Suppressor macrophage treated with lipopolysaccharide for 1 hour (primary cell): ENCODE measurements at regions not wholly inside any gene's neighbourhood (a gene's known extent, or its start where the extent isn't known, plus 50 kb on each side); places are given as distances from the start of the nearest gene placed in this dataset.

Source experiments
- DNase-seq, 3 donors: peaks; one replicate each; pipeline ENCODE4 v3.0.0-alpha.2; 2020 to 2022

DNA sequence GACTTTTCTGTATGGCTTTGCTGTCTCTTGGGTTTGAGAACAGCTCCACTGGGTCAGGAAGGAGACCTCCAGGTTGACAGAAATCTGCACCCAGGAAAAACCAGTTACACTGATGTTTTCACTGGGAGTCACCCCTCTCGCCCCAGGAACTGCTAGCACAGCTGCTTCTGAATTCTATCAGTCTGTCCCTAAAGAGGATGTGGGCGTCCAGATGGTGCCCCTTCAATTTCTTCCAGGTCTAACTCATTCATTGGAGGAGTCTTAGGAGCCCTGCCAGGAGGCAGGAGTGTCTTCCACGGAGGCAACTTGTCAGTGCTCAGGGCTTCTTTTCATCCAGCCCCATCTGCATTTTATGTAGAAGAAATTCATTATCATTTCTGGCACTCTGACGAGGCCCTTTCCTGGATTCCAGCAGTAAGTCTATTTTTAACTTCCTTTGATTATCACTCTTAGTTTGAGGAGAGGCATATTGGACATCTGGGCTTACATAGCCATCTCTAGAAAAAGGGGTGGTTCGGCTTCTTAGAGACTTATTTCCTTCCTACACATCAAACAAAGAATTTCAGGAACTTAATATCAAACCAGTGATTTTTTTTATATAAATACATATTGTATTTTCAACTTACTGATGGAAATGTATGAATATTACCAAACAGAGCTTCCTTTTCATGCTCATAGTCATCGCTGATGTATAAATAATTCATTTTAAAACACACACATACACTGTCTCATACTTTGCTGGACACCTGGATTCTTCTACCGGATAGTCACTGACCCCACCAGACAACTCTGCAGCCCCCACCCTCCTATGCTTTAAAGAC is 148.8 kb downstream of the IRX2 start:
- DNase-seq, result no peak

- DNase-seq, result no peak
These were observed 153.0 kb downstream of the IRX2 start for GRCh38 chr5:2598503-2598902.

- DNase-seq, result no peak
These were observed 156.8 kb downstream of the IRX2 start for GRCh38 chr5:2594701-2595100.

DNA sequence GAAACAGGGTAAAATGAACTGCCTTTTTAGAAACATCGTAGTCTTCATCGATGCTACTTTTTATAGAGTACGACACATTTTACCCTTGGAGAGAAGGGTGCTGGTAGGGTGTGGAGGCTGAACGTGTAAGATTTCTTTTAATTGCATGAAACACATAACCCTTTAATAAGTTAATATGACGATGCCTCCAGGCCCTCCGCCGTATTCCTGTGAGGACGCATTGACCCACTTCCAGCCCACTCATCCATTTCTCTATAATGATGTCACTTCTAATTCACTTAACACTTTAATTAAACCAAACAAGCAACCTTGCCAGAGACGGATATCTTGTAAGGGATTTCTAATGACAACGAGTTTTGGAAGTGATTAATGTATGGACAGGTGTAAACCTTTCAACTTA is 158.7 kb downstream of the IRX2 start:
- no peak for DNase-seq

DNA sequence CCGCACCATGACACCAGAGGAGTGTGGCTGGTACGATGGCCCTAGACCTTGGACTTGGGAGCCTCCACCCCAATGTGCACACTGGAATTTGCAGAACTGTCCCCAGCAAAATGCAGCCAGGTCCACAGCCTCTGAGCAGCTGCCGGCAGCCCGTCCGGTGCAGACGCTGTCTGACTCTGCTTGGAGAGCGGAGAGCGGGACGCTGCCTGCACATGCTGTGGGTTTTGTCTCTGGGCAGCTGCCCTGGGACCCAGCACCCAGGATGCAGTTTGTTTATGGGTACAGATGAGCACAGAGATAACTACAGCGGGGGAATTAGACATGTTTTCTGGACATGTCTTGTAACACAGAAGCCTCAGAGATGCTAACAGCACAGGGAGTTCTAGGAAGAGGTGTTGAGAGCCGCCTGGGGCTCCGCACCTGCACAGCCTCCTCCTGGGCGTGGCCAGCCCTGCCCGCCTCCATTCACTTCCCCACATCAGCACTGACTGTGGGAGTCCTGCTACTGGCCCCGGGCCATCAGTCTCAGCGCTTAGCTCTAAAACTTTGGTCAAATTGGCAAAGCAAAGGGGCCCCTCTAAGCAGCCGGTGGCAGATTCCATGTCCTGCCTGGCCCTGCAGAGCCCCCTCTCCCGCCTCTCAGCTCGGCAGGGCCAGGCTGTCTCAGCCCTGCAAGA is 159.6 kb downstream of the IRX2 start:
- DNase-seq, result no peak

- no peak for DNase-seq
These were observed 162.5 kb downstream of the IRX2 start for GRCh38 chr5:2588850-2589501.

DNA sequence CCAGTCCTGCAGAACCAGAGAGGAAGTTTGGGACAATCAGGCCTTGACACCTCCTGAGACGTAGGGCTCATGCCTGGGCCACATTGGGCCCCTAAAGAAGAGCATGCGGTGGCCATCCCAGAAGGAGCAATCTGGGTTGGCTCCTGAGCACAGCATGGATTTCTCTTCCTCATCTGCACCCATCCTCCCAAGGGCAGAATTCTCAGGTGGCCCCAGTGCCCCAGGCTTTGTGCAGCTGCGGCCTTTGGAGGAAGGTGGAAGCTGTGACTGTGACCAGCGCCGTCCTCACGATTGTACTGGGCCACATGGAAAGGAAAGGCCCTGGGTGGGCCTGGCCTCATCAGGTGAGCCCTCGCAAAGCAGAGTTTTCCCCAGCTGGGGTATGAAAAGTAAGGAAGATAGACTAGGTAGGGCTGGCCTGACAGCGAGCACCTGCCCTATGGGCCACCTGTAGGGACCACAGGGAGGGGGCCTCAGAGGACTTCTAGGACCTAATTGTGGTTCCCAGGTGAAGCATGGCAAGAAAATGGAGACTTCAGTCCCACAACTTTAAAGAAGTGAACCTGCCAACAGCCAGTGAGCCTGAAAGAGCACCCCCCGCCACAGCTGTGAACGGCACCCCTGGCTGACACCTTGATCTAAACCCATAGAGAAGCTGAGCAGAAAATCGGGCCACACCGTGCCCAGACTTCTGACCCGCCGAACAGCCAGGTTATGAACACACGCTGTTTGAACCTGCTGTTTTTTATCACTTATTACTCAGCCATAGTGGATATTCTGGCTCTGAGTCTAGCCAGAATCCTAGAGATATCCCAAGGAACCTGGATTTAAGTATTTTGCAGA is 164.1 kb downstream of the IRX2 start:
- no peak for DNase-seq

GRCh38 chr5:2586016-2586715 is 165.3 kb downstream of the IRX2 start:
- no peak for DNase-seq

DNA sequence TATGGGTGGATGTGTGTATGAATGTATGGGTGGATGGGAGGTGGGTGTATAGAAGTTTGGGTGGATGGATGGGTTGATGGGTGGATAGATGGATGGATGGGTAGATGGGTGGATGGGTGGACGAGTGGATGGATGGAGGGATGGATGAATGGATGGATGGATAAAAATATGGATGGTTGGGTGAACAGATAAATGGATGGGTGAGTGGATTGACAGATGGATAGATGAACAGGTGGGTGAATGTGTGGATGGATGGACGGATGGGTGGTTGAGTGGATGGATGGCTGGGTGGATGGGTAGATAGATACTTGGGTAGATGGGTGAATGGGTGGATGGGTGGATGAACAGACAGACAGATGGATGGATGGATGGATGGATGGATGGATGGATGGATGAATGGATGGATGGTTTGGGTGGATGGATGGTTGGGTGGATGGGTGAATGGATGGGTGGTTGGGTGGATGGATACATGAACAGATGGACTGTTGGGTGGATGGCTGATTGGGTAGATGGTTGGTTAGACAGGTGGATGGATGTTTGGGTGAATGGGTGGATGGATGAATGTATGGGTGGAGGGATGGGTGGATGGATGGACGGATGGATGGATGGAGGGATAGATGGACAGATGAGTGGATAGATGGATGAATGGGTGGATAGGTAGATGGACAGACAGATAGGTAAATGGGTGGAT is 166.8 kb downstream of the IRX2 start:
- DNase-seq, result no peak

GRCh38 chr5:2582507-2582906 is 169.0 kb downstream of the IRX2 start:
- DNase-seq, result no peak

DNA sequence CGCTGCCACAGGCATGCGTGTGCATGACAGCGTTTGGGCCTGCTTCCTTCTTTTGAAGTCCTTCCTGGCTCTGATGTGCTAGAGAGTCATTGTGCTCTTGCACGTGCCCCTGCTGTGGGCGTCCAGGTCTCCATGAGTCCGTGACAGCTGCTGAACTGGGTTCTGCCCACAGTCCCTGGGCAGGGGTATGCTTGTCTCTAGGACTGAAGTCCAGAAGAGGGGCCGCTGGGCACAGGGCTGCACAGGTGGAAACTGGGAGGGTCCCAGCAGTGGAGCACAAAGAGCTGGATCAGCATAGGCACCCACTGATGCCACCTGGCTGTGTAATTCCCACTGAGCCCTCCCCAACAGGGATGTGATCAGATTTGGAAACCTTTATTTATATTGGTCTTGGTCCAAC is 169.4 kb downstream of the IRX2 start:
- DNase-seq, result no peak

GRCh38 chr5:2581418-2581817 is 170.1 kb downstream of the IRX2 start:
- DNase-seq, result no peak

DNA sequence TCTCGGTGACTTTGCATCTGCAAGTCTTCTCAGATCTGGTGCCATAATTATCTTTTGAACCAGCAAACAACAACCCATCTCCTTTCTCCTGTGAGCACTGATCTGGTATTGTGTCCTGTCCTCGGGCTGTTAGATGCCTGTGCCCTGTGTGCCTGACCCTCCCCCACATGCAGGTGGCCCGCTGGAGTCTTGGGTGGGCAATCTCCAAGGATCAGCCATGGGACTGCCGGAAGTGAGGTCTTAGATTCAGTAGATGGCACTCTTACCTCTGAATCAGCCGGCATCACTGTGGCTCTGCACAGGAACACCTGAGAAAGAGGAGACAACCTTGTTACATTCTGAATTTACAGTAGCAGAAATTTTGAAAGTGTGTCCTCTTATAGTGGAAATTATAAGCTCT is 172.4 kb downstream of the IRX2 start:
- DNase-seq, result no peak

DNA sequence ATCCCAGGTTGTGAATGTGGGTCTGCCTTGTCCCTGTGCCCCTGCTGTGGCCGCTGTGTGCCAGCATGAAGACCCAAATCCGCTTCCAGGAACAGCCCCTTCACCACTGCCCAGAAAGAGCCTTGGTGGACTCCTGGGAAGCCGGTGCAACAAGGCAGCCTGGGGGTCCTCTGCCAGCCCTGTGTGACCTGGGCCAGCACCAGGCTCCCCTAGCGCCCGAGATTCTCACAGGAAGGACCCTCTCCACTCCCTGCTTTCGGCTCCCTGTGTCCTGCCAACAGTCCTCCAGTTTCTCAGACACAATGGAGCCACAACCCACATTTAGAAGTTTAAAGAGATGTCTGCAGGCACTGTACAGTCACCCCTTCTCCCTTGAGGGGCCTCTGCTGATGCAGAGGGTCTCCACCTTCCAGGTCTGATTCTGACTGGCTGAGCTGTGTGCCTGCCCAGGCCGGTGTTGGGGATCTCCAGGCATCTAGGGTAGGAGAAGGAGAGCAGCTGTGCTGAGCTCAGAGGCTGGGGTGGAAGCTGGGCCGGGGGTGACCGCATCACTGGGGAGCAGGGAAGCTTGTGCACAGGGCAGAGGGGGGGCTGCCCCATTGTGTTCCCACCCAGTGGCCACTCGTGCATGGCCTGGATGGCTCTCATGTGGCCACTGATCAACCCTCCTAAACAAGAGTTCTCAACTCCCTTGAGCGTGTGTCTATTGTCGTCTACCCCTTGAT is 174.0 kb downstream of the IRX2 start:
- no peak for DNase-seq

DNA sequence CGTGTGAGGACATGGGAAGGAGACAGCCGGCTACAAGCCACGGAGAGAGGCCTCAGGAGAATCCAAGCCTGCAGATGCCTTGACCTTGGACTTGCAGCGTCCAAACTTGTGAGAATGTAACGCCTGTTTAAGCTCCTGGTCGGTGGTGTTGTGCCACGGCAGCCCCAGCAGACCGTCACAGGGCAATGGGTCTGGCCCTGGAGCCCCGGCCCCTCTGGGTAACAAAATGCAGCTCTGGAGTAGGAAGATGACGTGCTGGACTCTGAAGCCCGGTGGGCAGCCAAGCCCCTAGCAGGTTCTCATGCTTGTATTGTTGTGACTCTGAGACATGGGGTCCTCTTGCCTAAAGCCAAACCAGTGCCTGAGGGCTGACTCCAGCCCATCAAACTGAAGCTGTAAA is 174.7 kb downstream of the IRX2 start:
- DNase-seq, result no peak

- DNase-seq, result no peak
These were observed 175.6 kb downstream of the IRX2 start for GRCh38 chr5:2575871-2576270.

DNA sequence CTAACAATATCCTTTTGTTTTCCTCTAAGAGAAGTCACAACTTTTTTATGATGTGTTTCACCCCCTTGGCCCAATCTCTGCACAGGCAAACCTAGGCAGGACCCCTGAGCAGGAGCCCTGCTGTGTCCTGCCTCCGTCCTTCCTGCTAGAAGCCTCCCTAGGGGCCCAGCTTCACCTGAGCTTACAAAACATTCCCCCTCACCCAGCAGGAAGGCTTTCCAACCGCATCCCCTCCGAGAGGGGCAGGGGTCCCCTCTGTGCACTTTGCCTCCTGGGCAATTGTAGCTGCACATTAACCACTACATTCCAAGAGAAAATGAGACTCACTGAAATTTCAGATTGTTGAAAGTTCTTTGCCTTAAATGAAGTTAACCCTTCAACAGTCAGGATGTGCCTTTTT is 176.2 kb downstream of the IRX2 start:
- no peak for DNase-seq

DNA sequence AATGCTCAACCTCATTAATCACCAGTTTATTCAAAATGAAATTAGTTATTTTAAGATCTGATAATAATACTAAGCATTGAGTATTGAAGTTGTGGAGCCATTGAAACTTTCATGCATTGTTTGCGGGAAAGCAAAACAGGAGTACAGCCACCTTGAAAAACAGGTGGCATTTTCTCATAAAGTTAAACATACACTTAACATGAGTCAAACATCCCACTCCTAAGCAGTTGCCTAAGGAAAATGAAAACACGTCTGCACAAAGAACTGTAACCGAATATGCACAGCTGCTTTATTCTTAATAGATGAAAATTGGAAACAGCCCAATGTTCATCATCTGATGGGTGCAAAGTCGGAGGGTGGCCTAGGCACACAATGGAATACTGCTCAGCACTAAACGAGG is 177.3 kb downstream of the IRX2 start:
- DNase-seq, result no peak

GRCh38 chr5:2570586-2570985 is 180.9 kb downstream of the IRX2 start:
- no peak for DNase-seq

GRCh38 chr5:2569774-2570542 is 181.5 kb downstream of the IRX2 start:
- DNase-seq, result no peak
